Liver (tissue), 8 donors: ENCODE measurements at regions not wholly inside any gene's neighbourhood (a gene's known extent, or its start where the extent isn't known, plus 50 kb on each side); places are given as distances from the start of the nearest gene placed in this dataset.

Experiments used
- DNase-seq: peaks from one replicate; pipeline ENCODE4 v3.0.0-alpha.2; 2017; ENCODE audit warnings: low spot score
- H3K27ac ChIP-seq, 2 donors: one replicate each; pipeline ENCODE4 v1.7.0; 2013; ENCODE audit warnings: inconsistent platforms in 2 of 2, low read length in 2 of 2, control low read depth in 1 of 2, low read depth in 1 of 2, mild to moderate bottlenecking in 1 of 2
- H3K27me3 ChIP-seq, 4 donors: one replicate each; pipeline versions ENCODE4 v1.6.1 to v1.7.0; 2013; ENCODE audit warnings: low read length in 3 of 4, inconsistent platforms in 1 of 4, mild to moderate bottlenecking in 1 of 4, moderate library complexity in 1 of 4; ENCODE audit not compliant: control insufficient read depth in 4 of 4, insufficient read depth in 4 of 4
- H3K36me3 ChIP-seq, 4 donors: one replicate each; pipeline versions ENCODE4 v1.6.1 to v1.7.0; 2013; ENCODE audit warnings: low read length in 3 of 4, mild to moderate bottlenecking in 3 of 4, low read depth in 1 of 4, moderate library complexity in 1 of 4; ENCODE audit not compliant: control insufficient read depth in 4 of 4, insufficient read depth in 3 of 4
- H3K4me1 ChIP-seq, 4 donors: one replicate each; pipeline versions ENCODE4 v1.6.1 to v1.7.0; 2013; ENCODE audit warnings: low read length in 3 of 4, mild to moderate bottlenecking in 3 of 4, moderate library complexity in 1 of 4; ENCODE audit not compliant: control insufficient read depth in 4 of 4, insufficient read depth in 4 of 4
- H3K4me3 ChIP-seq, 3 donors: one replicate each; pipeline versions ENCODE4 v1.6.1 to v1.7.0; 2013; ENCODE audit warnings: low read length in 3 of 3, control low read depth in 1 of 3, low read depth in 1 of 3, mild to moderate bottlenecking in 1 of 3
- H3K9ac ChIP-seq, 2 donors: one replicate each; pipeline ENCODE4 v1.7.0; 2013; ENCODE audit warnings: low read length in 2 of 2, mild to moderate bottlenecking in 2 of 2, moderate library complexity in 2 of 2, control low read depth in 1 of 2, low read depth in 1 of 2
- H3K9me3 ChIP-seq, 4 donors: one replicate each; pipeline versions ENCODE4 v1.6.1 to v1.7.0; 2013; ENCODE audit warnings: low read length in 3 of 4; ENCODE audit not compliant: control insufficient read depth in 4 of 4
- ATF3 ChIP-seq: IDR thresholded peaks from 2 replicates; pipeline ENCODE4 v1.6.1; 2016; ENCODE audit warnings: antibody characterized with exemption
- CTCF ChIP-seq: fragments of 150-350 bp; IDR thresholded peaks from 2 replicates; pipeline ENCODE4 v1.5.1; 2017; ENCODE audit warnings: improper control_type of control experiment, low read depth, low read length; ENCODE audit not compliant: missing input control
- EGR1 ChIP-seq, 2 donors: IDR thresholded peaks; 2 replicates each; pipeline ENCODE4 v1.6.1; 2016 to 2018; ENCODE audit warnings: antibody characterized with exemption in 2 of 2, low read depth in 2 of 2
- FOXA1 ChIP-seq: IDR thresholded peaks from 2 replicates; pipeline ENCODE4 v1.6.1; 2016; ENCODE audit warnings: antibody characterized with exemption
- FOXA2 ChIP-seq: IDR thresholded peaks from 2 replicates; pipeline ENCODE4 v1.6.1; 2016; ENCODE audit warnings: antibody characterized with exemption
- GABPA ChIP-seq, 2 donors: IDR thresholded peaks in 1 of 2; conservative IDR thresholded peaks in 1 of 2; 2 replicates each; pipeline ENCODE4 v1.6.1; 2016; ENCODE audit warnings: antibody characterized with exemption in 2 of 2, mild to moderate bottlenecking in 1 of 2, moderate library complexity in 1 of 2
- HNF4A ChIP-seq, 2 donors: conservative IDR thresholded peaks; 2 replicates each; pipeline ENCODE4 v1.6.1; 2016; ENCODE audit warnings: antibody characterized with exemption in 2 of 2, mild to moderate bottlenecking in 2 of 2
- HNF4G ChIP-seq: IDR thresholded peaks from 2 replicates; pipeline ENCODE4 v1.6.1; 2016; ENCODE audit warnings: antibody characterized with exemption
- JUND ChIP-seq, 2 donors: IDR thresholded peaks; 2 replicates each; pipeline ENCODE4 v1.6.1; 2016; ENCODE audit warnings: antibody characterized with exemption in 2 of 2
- NR2F2 ChIP-seq: IDR thresholded peaks from 2 replicates; pipeline ENCODE4 v1.6.1; 2016; ENCODE audit warnings: antibody characterized with exemption
- RAD21 ChIP-seq, 2 donors: IDR thresholded peaks; 2 replicates each; pipeline ENCODE4 v1.6.1; 2016; ENCODE audit warnings: antibody characterized with exemption in 2 of 2, mild to moderate bottlenecking in 2 of 2
- RXRA ChIP-seq, 2 donors: IDR thresholded peaks; 2 replicates each; pipeline ENCODE4 v1.6.1; 2017 to 2018; ENCODE audit warnings: antibody characterized with exemption in 2 of 2, mild to moderate bottlenecking in 1 of 2
- SP1 ChIP-seq: IDR thresholded peaks from 2 replicates; pipeline ENCODE4 v1.6.1; 2018; ENCODE audit warnings: antibody characterized with exemption, mild to moderate bottlenecking
- TAF1 ChIP-seq: conservative IDR thresholded peaks from 2 replicates; pipeline ENCODE4 v1.6.1; 2016; ENCODE audit warnings: antibody characterized with exemption, mild to moderate bottlenecking
- YY1 ChIP-seq: IDR thresholded peaks from 2 replicates; pipeline ENCODE4 v1.6.1; 2016; ENCODE audit warnings: antibody characterized with exemption, mild to moderate bottlenecking
- ZBTB33 ChIP-seq: IDR thresholded peaks from 2 replicates; pipeline ENCODE4 v1.6.1; 2016; ENCODE audit warnings: antibody characterized with exemption
- WGBS: extraction: QIAGEN DNeasy Blood & Tissue Kit; methylation state at CpG from one replicate; pipeline ENCODE4 v1.1.7; 2013; 5-methylcytosine and 5-hydroxymethylcytosine counted together
- TF ChIP-seq, protein P1 (sequence below): IDR thresholded peaks from 2 replicates; pipeline ENCODE4 v1.6.1; 2016; ENCODE audit warnings: antibody characterized with exemption, mild to moderate bottlenecking
- TF ChIP-seq, protein P2 (sequence below): IDR thresholded peaks from 2 replicates; pipeline ENCODE4 v1.6.1; 2016; ENCODE audit warnings: antibody characterized with exemption
- donor health status: healthy.
- donor health status: healthy.
- donor health status: healthy.
- donor health status: healthy.
- donor health status: healthy.

DNA sequence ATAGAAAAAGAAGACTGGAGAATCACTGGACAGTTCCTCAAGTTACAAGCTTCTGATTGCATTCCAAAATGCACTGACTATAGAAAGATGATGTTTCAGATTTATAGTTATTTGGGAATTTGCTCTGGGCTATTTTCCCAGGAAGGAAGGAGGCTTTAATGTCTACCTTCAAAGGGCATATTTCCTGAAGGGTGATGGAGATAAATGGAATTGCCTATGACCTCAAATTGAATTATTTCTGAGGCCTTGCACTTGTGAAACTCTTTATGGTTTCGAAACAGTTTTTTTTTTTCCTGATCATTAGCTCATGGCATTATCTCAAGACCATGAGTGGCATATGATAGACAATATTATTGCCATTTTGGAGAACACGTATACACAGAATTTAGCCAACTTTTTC, 333.9 kb downstream of the METTL15 start:
- DNase-seq: no peak
- Histone ChIP-seq H3K9ac (no peak overlapping the region), H3K4me3 (no peak overlapping the region), H3K9me3 (no peaks in the 10 kb centered on the region), H3K36me3 (no peaks in the 10 kb centered on the region), H3K4me1 (no peaks in the 10 kb centered on the region), H3K27ac (no peak overlapping the region), H3K27me3 (no peaks in the 10 kb centered on the region)
- TF ChIP-seq TAF1 (no peak), EGR1 (IDR thresholded peaks at IDR 0.05; ENCODE audit: low read depth in 2 of 2) (no peak), HNF4G (no peak), RXRA (IDR thresholded peaks at IDR 0.05) (no peak), FOXA1 (no peak), NR2F2 (no peak), ATF3 (no peak), GABPA (IDR thresholded peaks at IDR 0.05 in 1 of 2, conservative IDR thresholded peaks at IDR 0.05 in 1 of 2) (no peak), JUND (IDR thresholded peaks at IDR 0.05) (no peak), SP1 (no peak), YY1 (no peak), ZBTB33 (no peak), FOXA2 (no peak), CTCF (no peak), RAD21 (IDR thresholded peaks at IDR 0.05) (no peak), HNF4A (conservative IDR thresholded peaks at IDR 0.05) (no peak)
- TF ChIP-seq, protein P1, sequence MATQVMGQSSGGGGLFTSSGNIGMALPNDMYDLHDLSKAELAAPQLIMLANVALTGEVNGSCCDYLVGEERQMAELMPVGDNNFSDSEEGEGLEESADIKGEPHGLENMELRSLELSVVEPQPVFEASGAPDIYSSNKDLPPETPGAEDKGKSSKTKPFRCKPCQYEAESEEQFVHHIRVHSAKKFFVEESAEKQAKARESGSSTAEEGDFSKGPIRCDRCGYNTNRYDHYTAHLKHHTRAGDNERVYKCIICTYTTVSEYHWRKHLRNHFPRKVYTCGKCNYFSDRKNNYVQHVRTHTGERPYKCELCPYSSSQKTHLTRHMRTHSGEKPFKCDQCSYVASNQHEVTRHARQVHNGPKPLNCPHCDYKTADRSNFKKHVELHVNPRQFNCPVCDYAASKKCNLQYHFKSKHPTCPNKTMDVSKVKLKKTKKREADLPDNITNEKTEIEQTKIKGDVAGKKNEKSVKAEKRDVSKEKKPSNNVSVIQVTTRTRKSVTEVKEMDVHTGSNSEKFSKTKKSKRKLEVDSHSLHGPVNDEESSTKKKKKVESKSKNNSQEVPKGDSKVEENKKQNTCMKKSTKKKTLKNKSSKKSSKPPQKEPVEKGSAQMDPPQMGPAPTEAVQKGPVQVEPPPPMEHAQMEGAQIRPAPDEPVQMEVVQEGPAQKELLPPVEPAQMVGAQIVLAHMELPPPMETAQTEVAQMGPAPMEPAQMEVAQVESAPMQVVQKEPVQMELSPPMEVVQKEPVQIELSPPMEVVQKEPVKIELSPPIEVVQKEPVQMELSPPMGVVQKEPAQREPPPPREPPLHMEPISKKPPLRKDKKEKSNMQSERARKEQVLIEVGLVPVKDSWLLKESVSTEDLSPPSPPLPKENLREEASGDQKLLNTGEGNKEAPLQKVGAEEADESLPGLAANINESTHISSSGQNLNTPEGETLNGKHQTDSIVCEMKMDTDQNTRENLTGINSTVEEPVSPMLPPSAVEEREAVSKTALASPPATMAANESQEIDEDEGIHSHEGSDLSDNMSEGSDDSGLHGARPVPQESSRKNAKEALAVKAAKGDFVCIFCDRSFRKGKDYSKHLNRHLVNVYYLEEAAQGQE: no peak
- TF ChIP-seq, protein P2, sequence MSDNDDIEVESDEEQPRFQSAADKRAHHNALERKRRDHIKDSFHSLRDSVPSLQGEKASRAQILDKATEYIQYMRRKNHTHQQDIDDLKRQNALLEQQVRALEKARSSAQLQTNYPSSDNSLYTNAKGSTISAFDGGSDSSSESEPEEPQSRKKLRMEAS: no peak
- 93% methylated on average over 2 of the region's 2 CpGs for WGBS

- Histone ChIP-seq H3K4me3 (no peak overlapping the region), H3K9me3 (no peaks in the 10 kb centered on the region), H3K36me3 (no peaks in the 10 kb centered on the region), H3K27me3 (no peaks in the 10 kb centered on the region), H3K4me1 (no peaks in the 10 kb centered on the region), H3K27ac (no peak overlapping the region), H3K9ac (no peak overlapping the region)
- 94% methylated on average over 4 of the region's 4 CpGs for WGBS
- no peak for DNase-seq
- TF ChIP-seq TAF1: no peak
- TF ChIP-seq HNF4A (conservative IDR thresholded peaks at IDR 0.05): no peak
- TF ChIP-seq FOXA1: no peak
- TF ChIP-seq, protein P2: no peak
- TF ChIP-seq, protein P1: no peak
- no peak for TF ChIP-seq EGR1 (IDR thresholded peaks at IDR 0.05; ENCODE audit: low read depth in 2 of 2)
- TF ChIP-seq HNF4G: no peak
- TF ChIP-seq ATF3: no peak
- no peak for TF ChIP-seq FOXA2
- no peak for TF ChIP-seq GABPA (IDR thresholded peaks at IDR 0.05 in 1 of 2, conservative IDR thresholded peaks at IDR 0.05 in 1 of 2)
Measured at GRCh38 chr11:28439403-28439802, 331.2 kb downstream of the METTL15 start.
